ENCODE measurements at regions not wholly inside any gene's neighbourhood (a gene's known extent, or its start where the extent isn't known, plus 50 kb on each side); places are given as distances from the start of the nearest gene placed in this dataset.
"Not testable (repeated sequence)": the region's sequence is repeated elsewhere in the genome, so short reads cannot be mapped to it uniquely, and the experiment has no call there.

- no peak overlapping the region for H3K4me3 ChIP-seq (ENCODE audit: low read length)
- H3K9me3 ChIP-seq (ENCODE audit: insufficient read depth, low read depth, low read length) = peaks cover 8% of the 10 kb centered on the region
- H3K9ac ChIP-seq (ENCODE audit: low read depth, low read length) = no peak overlapping the region
- H3K27me3 ChIP-seq (ENCODE audit: insufficient read depth, low read length) = no peaks in the 10 kb centered on the region
- no peaks in the 10 kb centered on the region for H3K4me1 ChIP-seq (ENCODE audit: insufficient read depth, low read length)
- WGBS = 95% methylated on average over 1 of the region's 1 CpG
- H3K36me3 ChIP-seq (ENCODE audit: insufficient read depth, low read length) = no peaks in the 10 kb centered on the region
- H3K27ac ChIP-seq (ENCODE audit: low read depth, low read length) = no peak overlapping the region
These were observed 55.2 kb upstream of the MDM1 start for GRCh38 chr12:68387338-68387737.

GRCh38 chr12:68389305-68389704 is 57.1 kb upstream of the MDM1 start:
- Histone ChIP-seq H3K27me3 (ENCODE audit: insufficient read depth, low read length) (no peaks in the 10 kb centered on the region), H3K27ac (ENCODE audit: low read depth, low read length) (no peak overlapping the region), H3K9ac (ENCODE audit: low read depth, low read length) (no peak overlapping the region), H3K36me3 (ENCODE audit: insufficient read depth, low read length) (no peaks in the 10 kb centered on the region), H3K4me3 (ENCODE audit: low read length) (no peak overlapping the region), H3K9me3 (ENCODE audit: insufficient read depth, low read depth, low read length) (peaks cover 8% of the 10 kb centered on the region), H3K4me1 (ENCODE audit: insufficient read depth, low read length) (no peaks in the 10 kb centered on the region)
- 85% methylated on average over 1 of the region's 1 CpG for WGBS

GRCh38 chr12:68391937-68392336 is 59.8 kb upstream of the MDM1 start:
- no peak overlapping the region for H3K9ac ChIP-seq (ENCODE audit: low read depth, low read length)
- peaks cover 8% of the 10 kb centered on the region for H3K9me3 ChIP-seq (ENCODE audit: insufficient read depth, low read depth, low read length)
- no peaks in the 10 kb centered on the region for H3K36me3 ChIP-seq (ENCODE audit: insufficient read depth, low read length)
- H3K4me3 ChIP-seq (ENCODE audit: low read length) = no peak overlapping the region
- WGBS = 94% methylated on average over 2 of the region's 3 CpGs
- no peak overlapping the region for H3K27ac ChIP-seq (ENCODE audit: low read depth, low read length)
- no peaks in the 10 kb centered on the region for H3K27me3 ChIP-seq (ENCODE audit: insufficient read depth, low read length)
- H3K4me1 ChIP-seq (ENCODE audit: insufficient read depth, low read length) = no peaks in the 10 kb centered on the region

DNA sequence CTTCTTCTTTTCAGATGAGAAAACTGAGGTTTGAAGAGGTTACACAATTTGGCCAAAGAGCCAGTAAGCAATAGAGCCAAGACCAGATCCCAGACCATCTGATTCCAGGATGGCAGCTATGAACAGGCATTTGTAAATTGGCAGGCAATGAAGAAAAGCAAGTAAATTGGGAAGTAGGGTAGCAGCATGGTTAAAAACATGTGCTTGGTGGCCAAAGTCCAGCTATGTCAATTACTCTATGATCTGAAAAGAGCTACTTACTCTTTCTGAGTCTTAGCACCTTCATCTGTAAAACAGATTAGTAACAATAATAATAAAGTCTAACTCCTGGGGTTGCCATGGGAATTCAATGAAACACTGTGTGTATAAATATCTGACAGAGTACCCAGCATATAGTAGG is 60.2 kb upstream of the MDM1 start:
- H3K27me3 ChIP-seq (ENCODE audit: insufficient read depth, low read length) = no peaks in the 10 kb centered on the region
- peaks cover 8% of the 10 kb centered on the region for H3K9me3 ChIP-seq (ENCODE audit: insufficient read depth, low read depth, low read length)
- H3K9ac ChIP-seq (ENCODE audit: low read depth, low read length) = no peak overlapping the region
- no peak overlapping the region for H3K27ac ChIP-seq (ENCODE audit: low read depth, low read length)
- H3K4me3 ChIP-seq (ENCODE audit: low read length) = no peak overlapping the region
- no peaks in the 10 kb centered on the region for H3K4me1 ChIP-seq (ENCODE audit: insufficient read depth, low read length)
- no peaks in the 10 kb centered on the region for H3K36me3 ChIP-seq (ENCODE audit: insufficient read depth, low read length)

- Histone ChIP-seq H3K36me3 (ENCODE audit: insufficient read depth, low read length) (no peaks in the 10 kb centered on the region), H3K4me3 (ENCODE audit: low read length) (no peak overlapping the region), H3K9me3 (ENCODE audit: insufficient read depth, low read depth, low read length) (peaks cover 8% of the 10 kb centered on the region), H3K9ac (ENCODE audit: low read depth, low read length) (no peak overlapping the region), H3K27ac (ENCODE audit: low read depth, low read length) (no peak overlapping the region), H3K27me3 (ENCODE audit: insufficient read depth, low read length) (no peaks in the 10 kb centered on the region), H3K4me1 (ENCODE audit: insufficient read depth, low read length) (no peaks in the 10 kb centered on the region)
- 94% methylated on average over 4 of the region's 4 CpGs for WGBS
These were observed 61.3 kb upstream of the MDM1 start for GRCh38 chr12:68393417-68393816.

- Histone ChIP-seq H3K9ac (ENCODE audit: low read depth, low read length) (no peak overlapping the region), H3K4me3 (ENCODE audit: low read length) (no peak overlapping the region), H3K9me3 (ENCODE audit: insufficient read depth, low read depth, low read length) (no peaks in the 10 kb centered on the region), H3K36me3 (ENCODE audit: insufficient read depth, low read length) (no peaks in the 10 kb centered on the region), H3K27ac (ENCODE audit: low read depth, low read length) (no peak overlapping the region), H3K4me1 (ENCODE audit: insufficient read depth, low read length) (peaks cover 6% of the 10 kb centered on the region; the same call in 1 of the 2 replicates), H3K27me3 (ENCODE audit: insufficient read depth, low read length) (no peaks in the 10 kb centered on the region)
- 93% methylated on average over 4 of the region's 4 CpGs for WGBS
These were observed 65.5 kb upstream of the MDM1 start for GRCh38 chr12:68397566-68398158.

DNA sequence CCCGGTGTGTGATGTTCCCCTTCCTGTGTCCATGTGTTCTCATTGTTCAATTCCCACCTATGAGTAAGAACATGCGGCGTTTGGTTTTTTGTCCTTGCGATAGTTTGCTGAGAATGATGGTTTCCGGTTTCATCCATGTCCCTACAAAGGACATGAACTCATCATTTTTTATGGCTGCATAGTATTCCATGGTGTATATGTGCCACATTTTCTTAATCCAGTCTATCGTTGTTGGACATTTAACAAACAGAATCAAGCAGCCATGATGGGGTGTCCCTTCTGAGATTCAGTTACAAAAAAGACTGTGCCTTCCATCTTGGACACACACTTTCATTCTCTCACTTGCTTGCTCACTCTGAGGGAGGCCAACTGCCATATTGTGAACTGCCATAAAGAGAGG is 66.5 kb upstream of the MDM1 start:
- not testable (repeated sequence) for H3K27me3 ChIP-seq (ENCODE audit: insufficient read depth, low read length); H3K27ac ChIP-seq (ENCODE audit: low read depth, low read length); H3K9ac ChIP-seq (ENCODE audit: low read depth, low read length); H3K4me3 ChIP-seq (ENCODE audit: low read length); H3K36me3 ChIP-seq (ENCODE audit: insufficient read depth, low read length); H3K4me1 ChIP-seq (ENCODE audit: insufficient read depth, low read length); H3K9me3 ChIP-seq (ENCODE audit: insufficient read depth, low read depth, low read length)
- WGBS = 94% methylated on average over 2 of the region's 6 CpGs

- 92% methylated on average over 5 of the region's 5 CpGs for whole genome bisulfite sequencing
- Histone ChIP-seq H3K27me3 (ENCODE audit: insufficient read depth, low read length) (no peaks in the 10 kb centered on the region), H3K4me3 (ENCODE audit: low read length) (no peak overlapping the region), H3K4me1 (ENCODE audit: insufficient read depth, low read length) (peaks cover 6% of the 10 kb centered on the region; the same call in 1 of the 2 replicates), H3K27ac (ENCODE audit: low read depth, low read length) (no peak overlapping the region), H3K36me3 (ENCODE audit: insufficient read depth, low read length) (no peaks in the 10 kb centered on the region), H3K9me3 (ENCODE audit: insufficient read depth, low read depth, low read length) (no peaks in the 10 kb centered on the region), H3K9ac (ENCODE audit: low read depth, low read length) (no peak overlapping the region)
These were observed 68.2 kb upstream of the MDM1 start for GRCh38 chr12:68400226-68400829.

- Histone ChIP-seq H3K27me3 (ENCODE audit: insufficient read depth, low read length) (no peaks in the 10 kb centered on the region), H3K9ac (ENCODE audit: low read depth, low read length) (no peak overlapping the region), H3K4me3 (ENCODE audit: low read length) (no peak overlapping the region), H3K9me3 (ENCODE audit: insufficient read depth, low read depth, low read length) (no peaks in the 10 kb centered on the region), H3K27ac (ENCODE audit: low read depth, low read length) (no peak overlapping the region), H3K4me1 (ENCODE audit: insufficient read depth, low read length) (peaks cover 6% of the 10 kb centered on the region; the same call in 1 of the 2 replicates), H3K36me3 (ENCODE audit: insufficient read depth, low read length) (no peaks in the 10 kb centered on the region)
- WGBS = 98% methylated on average over 2 of the region's 2 CpGs
These were observed 70.3 kb upstream of the MDM1 start for GRCh38 chr12:68402422-68402821.

- Histone ChIP-seq H3K4me1 (ENCODE audit: insufficient read depth, low read length) (peaks cover 6% of the 10 kb centered on the region; the same call in 1 of the 2 replicates), H3K4me3 (ENCODE audit: low read length) (no peak overlapping the region), H3K36me3 (ENCODE audit: insufficient read depth, low read length) (no peaks in the 10 kb centered on the region), H3K27me3 (ENCODE audit: insufficient read depth, low read length) (no peaks in the 10 kb centered on the region), H3K9me3 (ENCODE audit: insufficient read depth, low read depth, low read length) (no peaks in the 10 kb centered on the region), H3K9ac (ENCODE audit: low read depth, low read length) (no peak overlapping the region), H3K27ac (ENCODE audit: low read depth, low read length) (no peak overlapping the region)
- WGBS = 91% methylated on average over 1 of the region's 1 CpG
These were observed 71.1 kb upstream of the MDM1 start for GRCh38 chr12:68403296-68403695.

DNA sequence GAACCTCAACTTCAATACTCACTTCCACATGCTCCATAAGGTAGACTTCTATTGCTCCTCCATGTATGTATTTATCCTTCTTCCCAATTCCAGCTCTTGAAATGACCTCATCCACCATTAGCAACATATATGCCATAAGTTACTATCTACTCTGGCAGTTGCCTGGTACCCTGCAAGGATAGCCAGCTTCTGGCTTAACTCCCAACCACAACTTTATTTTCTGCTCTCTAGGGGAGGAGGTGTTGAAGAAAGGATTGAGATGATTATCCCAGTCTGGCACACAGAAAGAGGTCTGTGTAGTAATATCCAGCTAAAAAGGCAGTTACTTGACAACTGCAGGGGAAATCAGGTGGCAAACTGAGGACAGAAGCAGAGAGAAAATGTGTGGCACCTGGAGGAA is 71.5 kb upstream of the MDM1 start:
- Histone ChIP-seq H3K36me3 (ENCODE audit: insufficient read depth, low read length) (no peaks in the 10 kb centered on the region), H3K27ac (ENCODE audit: low read depth, low read length) (no peak overlapping the region), H3K4me1 (ENCODE audit: insufficient read depth, low read length) (peaks cover 6% of the 10 kb centered on the region; the same call in 1 of the 2 replicates), H3K4me3 (ENCODE audit: low read length) (no peak overlapping the region), H3K27me3 (ENCODE audit: insufficient read depth, low read length) (no peaks in the 10 kb centered on the region), H3K9me3 (ENCODE audit: insufficient read depth, low read depth, low read length) (no peaks in the 10 kb centered on the region), H3K9ac (ENCODE audit: low read depth, low read length) (no peak overlapping the region)

GRCh38 chr12:68405343-68405781 is 73.2 kb upstream of the MDM1 start:
- Histone ChIP-seq H3K27ac (ENCODE audit: low read depth, low read length) (no peak overlapping the region), H3K27me3 (ENCODE audit: insufficient read depth, low read length) (no peaks in the 10 kb centered on the region), H3K9me3 (ENCODE audit: insufficient read depth, low read depth, low read length) (no peaks in the 10 kb centered on the region), H3K4me3 (ENCODE audit: low read length) (no peak overlapping the region), H3K4me1 (ENCODE audit: insufficient read depth, low read length) (peaks cover 5% of the 10 kb centered on the region; the same call in 1 of the 2 replicates), H3K36me3 (ENCODE audit: insufficient read depth, low read length) (no peaks in the 10 kb centered on the region), H3K9ac (ENCODE audit: low read depth, low read length) (no peak overlapping the region)

Data from HUES64 (cell line).